GM18520 (cell line): ENCODE measurements at regions not wholly inside any gene's neighbourhood (a gene's known extent, or its start where the extent isn't known, plus 50 kb on each side); places are given as distances from the start of the nearest gene placed in this dataset.

Experiments used
- ATAC-seq: cut with Tn5 transposase; IDR thresholded peaks from one replicate; pipeline ENCODE4 v1.9.1; 2021; ENCODE audit not compliant: unreplicated experiment

GRCh38 chr12:131608740-131609690 is 101.9 kb upstream of the SFSWAP start:
- ATAC-seq = no peak

- no peak for ATAC-seq
Observed at GRCh38 chr12:131609762-131610161, 101.1 kb upstream of the SFSWAP start.

GRCh38 chr12:131610181-131610580 is 100.7 kb upstream of the SFSWAP start:
- ATAC-seq = no peak

GRCh38 chr12:131610891-131611290 is 100.0 kb upstream of the SFSWAP start:
- no peak for ATAC-seq

- ATAC-seq = no peak
Observed at GRCh38 chr12:131611416-131612091, 99.3 kb upstream of the SFSWAP start.

GRCh38 chr12:131612092-131612755 is 98.7 kb upstream of the SFSWAP start:
- ATAC-seq = no peak

GRCh38 chr12:131613186-131613585 is 97.7 kb upstream of the SFSWAP start:
- ATAC-seq = no peak

GRCh38 chr12:131613678-131614077 is 97.2 kb upstream of the SFSWAP start:
- no peak for ATAC-seq

- ATAC-seq = no peak
Observed at GRCh38 chr12:131615326-131616042, 95.4 kb upstream of the SFSWAP start.

- no peak for ATAC-seq
Observed at GRCh38 chr12:131616043-131616700, 94.7 kb upstream of the SFSWAP start.

- no peak for ATAC-seq
Observed at GRCh38 chr12:131616738-131617137, 94.2 kb upstream of the SFSWAP start.

- ATAC-seq = no peak
Observed at GRCh38 chr12:131617179-131617578, 93.7 kb upstream of the SFSWAP start.

- no peak for ATAC-seq
Observed at GRCh38 chr12:131617596-131618302, 93.1 kb upstream of the SFSWAP start.

GRCh38 chr12:131618303-131618658 is 92.6 kb upstream of the SFSWAP start:
- ATAC-seq = no peak

GRCh38 chr12:131618701-131619100 is 92.2 kb upstream of the SFSWAP start:
- ATAC-seq = no peak

GRCh38 chr12:131619106-131619642 is 91.7 kb upstream of the SFSWAP start:
- ATAC-seq = no peak

GRCh38 chr12:131619736-131620506 is 91.0 kb upstream of the SFSWAP start:
- no peak for ATAC-seq

GRCh38 chr12:131620520-131620919 is 90.4 kb upstream of the SFSWAP start:
- no peak for ATAC-seq
